ENCODE measurements at regions not wholly inside any gene's neighbourhood (a gene's known extent, or its start where the extent isn't known, plus 50 kb on each side); places are given as distances from the start of the nearest gene placed in this dataset.

GRCh38 chr1:106619080-106619826 is 437.2 kb upstream of the PRMT6 start:
- Histone ChIP-seq H3K4me1 (ENCODE audit: insufficient read depth) (no peaks in the 10 kb centered on the region), H3K79me2 (no peaks in the 10 kb centered on the region), H3K27ac (no peak overlapping the region), H4K20me1 (ENCODE audit: insufficient read depth, poor library complexity, severe bottlenecking) (no peaks in the 10 kb centered on the region), H3K4me2 (no peak overlapping the region), H3K9me3 (ENCODE audit: low read depth) (no peaks in the 10 kb centered on the region), H2AFZ (no peak overlapping the region), H3K27me3 (no peaks in the 10 kb centered on the region), H3K36me3 (replicated peaks; ENCODE audit: insufficient read depth, low read depth) (no peaks in the 10 kb centered on the region), H3K9me2 (replicated peaks; ENCODE audit: insufficient read depth) (no peaks in the 10 kb centered on the region), H3K4me3 (no peak overlapping the region)
- TF ChIP-seq EZH2 (IDR thresholded peaks at IDR 0.05; ENCODE audit: borderline replicate concordance), result no peak
- no peak for TF ChIP-seq EZH2phosphoT487 (IDR thresholded peaks at IDR 0.05; ENCODE audit: low read depth, severe bottlenecking, unreplicated experiment)
- TF ChIP-seq CTCF (IDR thresholded peaks at IDR 0.05; ENCODE audit: poor library complexity), result no peak
- WGBS (ENCODE audit: low lambda C conversion rate, missing lambda C conversion rate), result 84% methylated on average over 11 of the region's 11 CpGs
- no peak for DNase-seq (ENCODE audit: low spot score)

GRCh38 chr1:106619827-106620134 is 436.7 kb upstream of the PRMT6 start:
- H3K27me3 ChIP-seq, result no peaks in the 10 kb centered on the region
- no peaks in the 10 kb centered on the region for H3K79me2 ChIP-seq
- TF ChIP-seq EZH2 (IDR thresholded peaks at IDR 0.05; ENCODE audit: borderline replicate concordance), result no peak
- no peak for TF ChIP-seq CTCF (IDR thresholded peaks at IDR 0.05; ENCODE audit: poor library complexity)
- no peak for TF ChIP-seq EZH2phosphoT487 (IDR thresholded peaks at IDR 0.05; ENCODE audit: low read depth, severe bottlenecking, unreplicated experiment)
- DNase-seq (ENCODE audit: low spot score), result no peak
- no peaks in the 10 kb centered on the region for H3K9me3 ChIP-seq (ENCODE audit: low read depth)
- no peak overlapping the region for H3K27ac ChIP-seq
- H3K36me3 ChIP-seq (replicated peaks; ENCODE audit: insufficient read depth, low read depth), result no peaks in the 10 kb centered on the region
- H3K4me1 ChIP-seq (ENCODE audit: insufficient read depth), result no peaks in the 10 kb centered on the region
- no peaks in the 10 kb centered on the region for H4K20me1 ChIP-seq (ENCODE audit: insufficient read depth, poor library complexity, severe bottlenecking)
- WGBS (ENCODE audit: low lambda C conversion rate, missing lambda C conversion rate), result 78% methylated on average over 5 of the region's 5 CpGs
- H3K4me2 ChIP-seq, result no peak overlapping the region
- H2AFZ ChIP-seq, result no peak overlapping the region
- no peaks in the 10 kb centered on the region for H3K9me2 ChIP-seq (replicated peaks; ENCODE audit: insufficient read depth)
- no peak overlapping the region for H3K4me3 ChIP-seq

- 77% methylated on average over 7 of the region's 7 CpGs for WGBS (ENCODE audit: low lambda C conversion rate, missing lambda C conversion rate)
- no peak overlapping the region for H2AFZ ChIP-seq
These were observed 435.9 kb upstream of the PRMT6 start for GRCh38 chr1:106620521-106620954.

More at GRCh38 chr1:106620521-106620954, 435.9 kb upstream of the PRMT6 start:
- TF ChIP-seq EZH2 (IDR thresholded peaks at IDR 0.05; ENCODE audit: borderline replicate concordance) (no peak), EZH2phosphoT487 (IDR thresholded peaks at IDR 0.05; ENCODE audit: low read depth, severe bottlenecking, unreplicated experiment) (no peak), CTCF (IDR thresholded peaks at IDR 0.05; ENCODE audit: poor library complexity) (no peak)
- DNase-seq (ENCODE audit: low spot score), result no peak
- Histone ChIP-seq H3K9me3 (ENCODE audit: low read depth) (no peaks in the 10 kb centered on the region), H3K27me3 (no peaks in the 10 kb centered on the region), H3K79me2 (no peaks in the 10 kb centered on the region), H4K20me1 (ENCODE audit: insufficient read depth, poor library complexity, severe bottlenecking) (no peaks in the 10 kb centered on the region), H3K4me3 (no peak overlapping the region), H3K9me2 (replicated peaks; ENCODE audit: insufficient read depth) (no peaks in the 10 kb centered on the region), H3K27ac (no peak overlapping the region), H3K4me2 (no peak overlapping the region), H3K36me3 (replicated peaks; ENCODE audit: insufficient read depth, low read depth) (no peaks in the 10 kb centered on the region), H3K4me1 (ENCODE audit: insufficient read depth) (no peaks in the 10 kb centered on the region)
